ENCODE measurements at regions not wholly inside any gene's neighbourhood (a gene's known extent, or its start where the extent isn't known, plus 50 kb on each side); places are given as distances from the start of the nearest gene placed in this dataset.

DNA sequence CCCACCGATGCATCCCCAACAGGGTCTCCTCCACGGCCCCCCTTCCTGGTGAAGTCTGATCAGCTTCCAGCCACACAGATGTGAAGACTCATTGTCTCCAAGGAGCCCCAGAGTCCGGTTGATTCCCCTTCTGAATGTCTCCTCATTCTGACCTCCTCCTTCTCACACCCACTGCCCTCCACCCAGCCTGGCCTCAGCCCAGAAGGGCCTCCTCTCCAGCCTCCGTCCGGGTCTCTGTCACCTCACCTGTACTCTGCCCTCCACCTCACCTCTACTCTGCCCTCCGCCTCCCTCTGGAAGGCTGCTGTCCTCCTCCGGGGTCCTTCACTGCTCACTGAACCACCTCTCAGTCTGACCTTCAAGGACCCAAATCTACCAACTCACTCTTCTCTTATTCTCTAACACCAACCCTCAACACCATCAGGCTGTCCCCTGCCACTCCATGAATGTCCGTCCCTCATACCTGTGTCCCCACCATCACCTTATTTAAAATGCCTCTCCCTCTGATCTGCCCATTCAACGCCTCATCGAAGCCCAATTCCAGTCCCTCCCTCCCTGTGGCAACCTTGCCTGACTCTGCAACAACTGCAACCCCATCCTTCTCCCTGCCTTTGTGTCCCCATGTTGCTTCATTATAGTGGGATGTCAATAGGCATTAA is 201.2 kb downstream of the TOMM20 start:
- no peaks in the 10 kb centered on the region for H3K27me3 ChIP-seq
- H3K27ac ChIP-seq, result no peak overlapping the region
- peaks cover 21% of the 10 kb centered on the region for H3K4me1 ChIP-seq
- TF ChIP-seq, protein P1, sequence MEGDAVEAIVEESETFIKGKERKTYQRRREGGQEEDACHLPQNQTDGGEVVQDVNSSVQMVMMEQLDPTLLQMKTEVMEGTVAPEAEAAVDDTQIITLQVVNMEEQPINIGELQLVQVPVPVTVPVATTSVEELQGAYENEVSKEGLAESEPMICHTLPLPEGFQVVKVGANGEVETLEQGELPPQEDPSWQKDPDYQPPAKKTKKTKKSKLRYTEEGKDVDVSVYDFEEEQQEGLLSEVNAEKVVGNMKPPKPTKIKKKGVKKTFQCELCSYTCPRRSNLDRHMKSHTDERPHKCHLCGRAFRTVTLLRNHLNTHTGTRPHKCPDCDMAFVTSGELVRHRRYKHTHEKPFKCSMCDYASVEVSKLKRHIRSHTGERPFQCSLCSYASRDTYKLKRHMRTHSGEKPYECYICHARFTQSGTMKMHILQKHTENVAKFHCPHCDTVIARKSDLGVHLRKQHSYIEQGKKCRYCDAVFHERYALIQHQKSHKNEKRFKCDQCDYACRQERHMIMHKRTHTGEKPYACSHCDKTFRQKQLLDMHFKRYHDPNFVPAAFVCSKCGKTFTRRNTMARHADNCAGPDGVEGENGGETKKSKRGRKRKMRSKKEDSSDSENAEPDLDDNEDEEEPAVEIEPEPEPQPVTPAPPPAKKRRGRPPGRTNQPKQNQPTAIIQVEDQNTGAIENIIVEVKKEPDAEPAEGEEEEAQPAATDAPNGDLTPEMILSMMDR (IDR thresholded peaks at IDR 0.05), result no peak
- DNase-seq (no peak), ATAC-seq (no peak)
- intact Hi-C loops (cut with DNase I), result no loop called here
- H3K36me3 ChIP-seq, result no peaks in the 10 kb centered on the region
- H3K9me3 ChIP-seq, result no peaks in the 10 kb centered on the region
- no peak overlapping the region for H3K4me3 ChIP-seq

GRCh38 chr1:234926559-234927311 is 201.9 kb downstream of the TOMM20 start:
- DNase-seq, result no peak
- ATAC-seq, result peak; percentile 38
- TF ChIP-seq, protein P1 (IDR thresholded peaks at IDR 0.05), result no peak
- no peak overlapping the region for H3K4me3 ChIP-seq
- H3K27me3 ChIP-seq, result no peaks in the 10 kb centered on the region
- no peaks in the 10 kb centered on the region for H3K36me3 ChIP-seq
- intact Hi-C loops (cut with DNase I), result no loop called here
- peaks cover 22% of the 10 kb centered on the region for H3K4me1 ChIP-seq
- no peak overlapping the region for H3K27ac ChIP-seq
- H3K9me3 ChIP-seq, result no peaks in the 10 kb centered on the region

- TF ChIP-seq, protein P1 (IDR thresholded peaks at IDR 0.05), result no peak
- Histone ChIP-seq H3K4me1 (peaks cover 27% of the 10 kb centered on the region), H3K9me3 (no peaks in the 10 kb centered on the region), H3K4me3 (no peak overlapping the region), H3K27me3 (no peaks in the 10 kb centered on the region), H3K27ac (no peak overlapping the region), H3K36me3 (no peaks in the 10 kb centered on the region)
- intact Hi-C loops (cut with DNase I), result no loop called here
- ATAC-seq (no peak), DNase-seq (no peak)
Measured at GRCh38 chr1:234926264-234926558, 202.4 kb downstream of the TOMM20 start.

GRCh38 chr1:234925440-234926263 is 203.0 kb downstream of the TOMM20 start:
- intact Hi-C loops (cut with DNase I), result no loop called here
- Histone ChIP-seq H3K27me3 (no peaks in the 10 kb centered on the region), H3K36me3 (no peaks in the 10 kb centered on the region), H3K27ac (peak overlapping the region; percentile 24), H3K9me3 (no peaks in the 10 kb centered on the region), H3K4me3 (no peak overlapping the region), H3K4me1 (peaks cover 33% of the 10 kb centered on the region)
- TF ChIP-seq, protein P1 (IDR thresholded peaks at IDR 0.05), result no peak
- ATAC-seq, result peak; percentile 76
- DNase-seq, result no peak

DNA sequence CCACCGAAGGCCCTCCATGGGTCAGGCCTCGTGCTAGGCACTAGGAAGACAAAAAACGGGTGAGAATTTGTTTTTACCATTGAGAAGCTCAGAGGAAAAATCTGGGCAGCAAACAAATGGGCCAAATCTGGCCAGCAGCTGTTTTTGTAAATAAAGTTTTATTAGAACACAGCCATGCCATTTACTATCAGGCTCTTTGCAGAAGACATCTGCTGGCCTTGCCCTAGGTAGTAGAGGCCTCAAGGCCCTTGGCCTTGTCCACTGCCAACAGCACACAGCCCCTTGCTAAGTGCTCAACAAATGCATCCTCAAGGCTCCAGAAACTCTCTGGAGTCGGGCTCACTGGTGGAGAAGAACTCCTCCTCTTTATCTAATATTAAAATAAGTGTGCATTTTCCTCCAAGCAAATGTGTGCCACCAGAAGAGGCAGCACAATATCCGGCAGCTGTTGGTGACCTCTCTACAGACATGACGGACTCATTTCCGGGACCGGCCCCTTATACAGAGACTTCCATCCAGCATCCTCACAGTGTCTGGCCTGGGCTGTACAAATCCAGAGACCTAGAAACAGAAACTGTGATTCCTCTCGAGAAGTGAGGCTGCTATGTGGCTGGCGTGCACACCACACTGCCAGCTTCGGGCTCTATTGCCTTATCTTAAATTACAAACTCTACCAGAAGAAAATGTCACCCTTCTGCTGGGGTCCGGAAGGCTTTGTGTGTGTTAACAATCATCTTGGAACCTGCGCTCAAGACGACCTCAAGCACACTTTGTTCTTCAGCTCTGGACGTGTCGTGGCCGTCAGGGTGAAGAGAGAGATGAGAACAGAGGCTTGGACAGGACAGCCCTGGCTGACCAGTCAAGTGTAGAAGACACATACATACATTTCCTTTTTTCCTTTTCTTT is 203.9 kb downstream of the TOMM20 start:
- DNase-seq (no peak), ATAC-seq (no peak)
- Histone ChIP-seq H3K4me1 (peaks cover 41% of the 10 kb centered on the region), H3K9me3 (no peaks in the 10 kb centered on the region), H3K27ac (peak overlapping the region; percentile 24), H3K27me3 (no peaks in the 10 kb centered on the region), H3K4me3 (no peak overlapping the region), H3K36me3 (no peaks in the 10 kb centered on the region)
- intact Hi-C loops (cut with DNase I), result no loop called here
- TF ChIP-seq, protein P1 (IDR thresholded peaks at IDR 0.05), result no peak
